ENCODE measurements at regions not wholly inside any gene's neighbourhood (a gene's known extent, or its start where the extent isn't known, plus 50 kb on each side); places are given as distances from the start of the nearest gene placed in this dataset.

- no peak for DNase-seq
Observed at GRCh38 chr4:180564448-180564847, 1678.8 kb upstream of the TENM3 start.

- DNase-seq = no peak
Observed at GRCh38 chr4:180565856-180566431, 1677.3 kb upstream of the TENM3 start.

GRCh38 chr4:180566492-180566891 lies 1676.7 kb upstream of the TENM3 start:
- DNase-seq = no peak

GRCh38 chr4:180567080-180567479 lies 1676.1 kb upstream of the TENM3 start:
- no peak for DNase-seq

- no peak for DNase-seq
Observed at GRCh38 chr4:180571516-180572055, 1671.6 kb upstream of the TENM3 start.

GRCh38 chr4:180578175-180578574 lies 1665.0 kb upstream of the TENM3 start:
- peak; percentile 38 for DNase-seq

- DNase-seq = peak; percentile 69
Observed at GRCh38 chr4:180581061-180581460, 1662.1 kb upstream of the TENM3 start.

- DNase-seq = peak; percentile 6
Observed at GRCh38 chr4:180587379-180587778, 1655.8 kb upstream of the TENM3 start.

GRCh38 chr4:180589575-180589974 lies 1653.6 kb upstream of the TENM3 start:
- no peak for DNase-seq

GRCh38 chr4:180596888-180597483 lies 1646.2 kb upstream of the TENM3 start:
- no peak for DNase-seq

GRCh38 chr4:180598281-180598680 lies 1644.9 kb upstream of the TENM3 start:
- no peak for DNase-seq

- DNase-seq = no peak
Observed at GRCh38 chr4:180603791-180604190, 1639.4 kb upstream of the TENM3 start.

- DNase-seq = no peak
Observed at GRCh38 chr4:180610324-180610723, 1632.9 kb upstream of the TENM3 start.

- DNase-seq = peak; percentile 37
Observed at GRCh38 chr4:180615746-180616145, 1627.5 kb upstream of the TENM3 start.

- no peak for DNase-seq
Observed at GRCh38 chr4:180617196-180617595, 1626.0 kb upstream of the TENM3 start.

GRCh38 chr4:180618396-180618795 lies 1624.8 kb upstream of the TENM3 start:
- no peak for DNase-seq

GRCh38 chr4:180619440-180619839 lies 1623.8 kb upstream of the TENM3 start:
- DNase-seq = no peak

GRCh38 chr4:180622254-180622653 lies 1620.9 kb upstream of the TENM3 start:
- no peak for DNase-seq

GRCh38 chr4:180625653-180626052 lies 1617.5 kb upstream of the TENM3 start:
- DNase-seq = no peak

- DNase-seq = no peak
Observed at GRCh38 chr4:180630012-180630665, 1613.1 kb upstream of the TENM3 start.

GRCh38 chr4:180634306-180634705 lies 1608.9 kb upstream of the TENM3 start:
- no peak for DNase-seq

- DNase-seq = no peak
Observed at GRCh38 chr4:180635281-180635680, 1607.9 kb upstream of the TENM3 start.

- DNase-seq = no peak
Observed at GRCh38 chr4:180636696-180637404, 1606.4 kb upstream of the TENM3 start.

- DNase-seq = no peak
Observed at GRCh38 chr4:180637616-180638015, 1605.6 kb upstream of the TENM3 start.
